HG03460 (cell line): ENCODE measurements at regions not wholly inside any gene's neighbourhood (a gene's known extent, or its start where the extent isn't known, plus 50 kb on each side); places are given as distances from the start of the nearest gene placed in this dataset.

ENCODE experiments used
- ATAC-seq: cut with Tn5 transposase; IDR thresholded peaks from one replicate; pipeline ENCODE4 v1.9.1; 2021; ENCODE audit not compliant: unreplicated experiment

- ATAC-seq = no peak
These were observed 124.0 kb upstream of the PJA2 start for GRCh38 chr5:109533751-109534272.

GRCh38 chr5:109532773-109533364 is 123.1 kb upstream of the PJA2 start:
- ATAC-seq = no peak

- no peak for ATAC-seq
These were observed 121.5 kb upstream of the PJA2 start for GRCh38 chr5:109531262-109531661.

GRCh38 chr5:109529987-109530386 is 120.2 kb upstream of the PJA2 start:
- ATAC-seq = no peak

- ATAC-seq = no peak
These were observed 119.7 kb upstream of the PJA2 start for GRCh38 chr5:109529520-109529919.

GRCh38 chr5:109524555-109524954 is 114.8 kb upstream of the PJA2 start:
- ATAC-seq = no peak

GRCh38 chr5:109524026-109524425 is 114.3 kb upstream of the PJA2 start:
- ATAC-seq = no peak

- no peak for ATAC-seq
These were observed 112.6 kb upstream of the PJA2 start for GRCh38 chr5:109522404-109522803.

GRCh38 chr5:109519416-109519815 is 109.6 kb upstream of the PJA2 start:
- no peak for ATAC-seq

- ATAC-seq = no peak
These were observed 106.6 kb upstream of the PJA2 start for GRCh38 chr5:109516390-109516789.

GRCh38 chr5:109511980-109512734 is 102.4 kb upstream of the PJA2 start:
- no peak for ATAC-seq

GRCh38 chr5:109506556-109506955 is 96.8 kb upstream of the PJA2 start:
- ATAC-seq = no peak

- no peak for ATAC-seq
These were observed 86.3 kb upstream of the PJA2 start for GRCh38 chr5:109496112-109496511.

GRCh38 chr5:109487753-109488420 is 78.1 kb upstream of the PJA2 start:
- ATAC-seq = no peak

GRCh38 chr5:109486200-109486804 is 76.5 kb upstream of the PJA2 start:
- ATAC-seq = no peak

- ATAC-seq = no peak
These were observed 75.3 kb upstream of the PJA2 start for GRCh38 chr5:109485030-109485429.

- no peak for ATAC-seq
These were observed 74.8 kb upstream of the PJA2 start for GRCh38 chr5:109484597-109484996.

GRCh38 chr5:109483395-109483971 is 73.7 kb upstream of the PJA2 start:
- ATAC-seq = no peak

- no peak for ATAC-seq
These were observed 73.0 kb upstream of the PJA2 start for GRCh38 chr5:109482748-109483147.

GRCh38 chr5:109479260-109479860 is 69.6 kb upstream of the PJA2 start:
- no peak for ATAC-seq

GRCh38 chr5:109478830-109479229 is 69.1 kb upstream of the PJA2 start:
- no peak for ATAC-seq
